KBM-7 (cell line): ENCODE measurements at regions not wholly inside any gene's neighbourhood (a gene's known extent, or its start where the extent isn't known, plus 50 kb on each side); places are given as distances from the start of the nearest gene placed in this dataset.

Source experiments
- DNase-seq: peaks from one replicate; pipeline ENCODE4 v3.0.0-alpha.2; 2015
- in situ Hi-C: fragments of 300-500 bp; cut with MboI; formaldehyde crosslinking; loops from 2 replicates; pipeline ENCODE4 v1.14.3; 2020; ENCODE audit warnings: low sequenced_read_pairs, low pct_unique_long_range_greater_than_20kb, mixed read lengths

DNA sequence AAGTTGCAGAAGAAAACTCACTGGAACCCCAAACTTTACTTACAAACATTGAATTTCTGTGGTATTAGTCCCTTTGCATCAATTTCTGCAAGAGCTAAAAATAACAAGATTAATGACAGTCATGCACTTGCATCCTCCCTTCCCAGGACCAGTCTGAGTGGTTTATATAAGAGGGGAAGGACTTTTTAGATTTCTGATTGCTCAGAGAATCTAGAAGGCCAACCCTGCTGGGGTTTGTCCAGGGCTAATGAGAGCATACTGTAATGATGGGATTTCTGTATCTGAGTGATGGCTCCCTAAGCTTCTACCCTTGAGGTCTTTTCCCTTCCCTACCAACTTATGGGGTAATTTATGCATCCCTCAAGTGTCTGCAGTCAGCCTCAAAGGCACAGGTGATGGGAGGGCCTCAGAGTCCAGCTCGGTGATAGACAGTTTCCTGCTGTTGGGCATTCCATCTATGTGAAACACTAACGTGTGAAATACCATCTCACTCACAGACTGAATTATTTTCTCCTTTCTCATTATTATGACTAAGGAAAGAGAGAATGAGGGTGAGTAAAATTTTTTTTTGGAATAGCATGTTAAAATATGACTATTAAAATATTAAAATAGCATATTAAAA is 556.3 kb downstream of the RIT2 start:
- in situ Hi-C loops: no loop called here

DNA sequence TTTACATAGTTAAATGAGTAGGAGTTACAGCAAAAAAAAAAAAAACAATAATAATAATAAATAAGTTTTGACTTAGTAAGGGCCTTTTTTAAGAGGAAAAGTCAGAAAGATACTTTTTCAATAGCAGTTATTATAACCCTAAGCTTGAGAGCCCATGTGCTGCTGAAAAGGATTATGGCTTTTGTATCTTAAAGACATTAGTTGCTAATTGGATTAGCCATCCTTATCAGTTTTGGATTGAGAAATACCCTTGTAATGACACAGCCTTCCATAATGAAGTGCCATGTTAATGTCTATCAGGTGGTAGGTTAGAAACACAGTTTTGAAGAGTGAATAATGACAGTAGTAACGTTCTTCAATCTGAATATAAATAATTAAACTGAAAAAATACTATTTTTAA is 554.0 kb downstream of the RIT2 start:
- in situ Hi-C loops: no loop called here
- no peak for DNase-seq

More for the DNA sequence above, 556.3 kb downstream of the RIT2 start:
- no peak for DNase-seq

DNA sequence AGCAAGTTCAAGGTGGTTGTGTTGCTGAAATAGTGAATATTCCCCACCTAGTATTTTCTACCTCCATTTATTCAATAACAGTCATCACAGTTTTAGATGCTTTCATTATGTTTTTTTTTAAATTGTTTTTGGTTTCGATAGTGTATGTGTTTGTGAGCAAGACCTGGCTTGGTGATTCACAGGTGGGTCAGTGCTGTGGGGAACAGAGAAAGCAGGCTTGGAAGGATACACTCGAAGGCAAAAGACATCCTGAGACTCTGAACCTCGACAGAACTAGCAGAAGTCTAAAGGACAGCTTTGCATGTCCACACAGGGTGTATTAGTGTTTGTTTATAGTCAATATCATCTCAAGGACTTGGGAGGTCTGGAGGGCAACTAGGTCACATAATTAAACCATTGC is 551.5 kb downstream of the RIT2 start:
- in situ Hi-C loops: no loop called here
- DNase-seq: no peak

DNA sequence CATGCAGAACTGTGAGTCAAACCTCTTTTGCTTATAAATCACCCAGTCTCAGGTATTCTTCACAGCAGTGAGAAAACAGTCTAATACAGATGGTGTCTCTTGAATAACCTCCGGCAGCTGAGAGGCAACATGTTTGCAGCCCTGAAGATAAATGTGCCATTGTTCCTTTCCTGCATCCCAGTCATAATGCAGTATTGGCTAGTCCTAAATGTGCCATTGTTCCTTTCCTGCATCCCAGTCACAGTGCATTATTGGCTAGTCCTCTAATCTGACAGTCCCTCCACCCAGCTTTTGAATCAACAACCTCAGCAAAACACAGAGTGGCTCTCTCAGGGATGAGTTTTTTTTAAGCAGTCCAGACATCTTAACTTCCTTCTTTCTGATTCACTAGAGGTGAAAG is 550.7 kb downstream of the RIT2 start:
- in situ Hi-C loops: no loop called here
- no peak for DNase-seq

DNA sequence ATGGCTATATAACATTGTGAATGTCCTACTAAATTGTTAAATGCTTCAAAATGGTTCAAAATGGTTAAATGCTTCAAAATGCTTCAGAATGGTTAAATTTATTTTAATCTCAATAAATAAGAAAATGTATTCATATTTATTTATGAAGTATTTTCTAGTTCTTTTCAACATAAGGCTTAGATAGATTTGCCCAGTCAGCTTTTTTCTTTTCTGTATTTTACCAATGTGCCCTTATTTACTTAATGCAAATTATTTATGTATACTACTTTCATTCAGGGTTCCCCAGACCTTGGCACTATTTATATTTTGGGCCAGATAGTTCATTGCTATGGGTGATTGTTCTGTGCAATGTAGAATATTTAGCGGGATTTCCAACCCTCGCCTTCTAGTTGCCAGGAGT is 546.7 kb downstream of the RIT2 start:
- in situ Hi-C loops: no loop called here
- DNase-seq: no peak

DNA sequence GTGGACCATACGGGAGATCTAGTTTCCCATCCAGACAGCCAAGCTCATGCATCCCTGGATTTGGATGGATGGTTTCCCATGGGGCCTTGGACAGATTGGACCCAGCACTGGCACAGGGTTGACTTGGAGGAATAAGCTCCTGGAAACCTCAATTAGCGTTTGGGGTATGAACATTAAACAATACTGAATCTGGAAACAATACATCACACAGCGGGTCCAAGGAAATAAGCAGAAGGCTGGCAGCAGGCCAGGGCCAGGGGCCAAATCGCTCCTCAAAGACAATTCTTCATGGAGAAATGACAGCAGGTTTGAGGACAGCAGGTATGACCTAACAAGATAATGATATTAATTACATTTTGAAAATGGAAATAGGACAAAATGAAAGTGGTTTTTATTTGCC is 540.6 kb downstream of the RIT2 start:
- DNase-seq: no peak
- in situ Hi-C loops: no loop called here

DNA sequence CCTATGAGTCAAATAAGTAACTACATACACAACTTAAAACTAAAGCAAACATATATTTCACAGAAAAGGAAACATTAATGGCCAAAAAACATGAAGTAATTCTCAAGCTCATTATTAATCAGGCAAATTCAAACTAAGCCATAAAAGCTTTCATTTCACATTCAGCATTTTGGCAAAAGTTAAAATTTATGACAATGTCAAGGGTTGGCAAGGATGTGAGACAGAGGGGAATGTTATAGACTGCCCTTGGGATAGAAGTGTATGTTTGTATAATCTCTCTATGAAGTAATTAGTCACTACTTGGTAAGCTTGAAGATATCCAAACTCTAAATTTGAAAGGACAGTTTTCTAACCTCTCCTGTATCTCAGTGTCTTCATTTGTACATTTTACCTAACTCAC is 539.4 kb downstream of the RIT2 start:
- no peak for DNase-seq
- in situ Hi-C loops: no loop called here

DNA sequence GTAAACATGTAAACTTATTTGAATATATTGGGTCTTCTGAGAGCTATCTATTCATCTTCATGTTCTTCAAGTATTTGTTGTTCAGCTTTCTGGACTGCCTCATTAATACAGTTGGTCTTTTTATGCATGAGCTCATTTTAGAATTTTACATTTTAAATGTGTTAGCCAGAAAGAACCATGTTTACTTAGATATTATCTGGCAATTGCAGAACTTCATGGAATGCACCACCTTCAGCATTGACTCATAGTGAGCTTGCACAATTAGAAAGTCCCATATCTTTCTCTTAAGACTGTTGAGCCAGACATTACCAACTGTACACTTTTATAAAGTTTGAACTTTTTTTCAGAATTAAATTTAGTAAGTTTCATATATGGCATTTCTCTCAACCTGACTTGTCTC is 536.7 kb downstream of the RIT2 start:
- no peak for DNase-seq
- in situ Hi-C loops: no loop called here

DNA sequence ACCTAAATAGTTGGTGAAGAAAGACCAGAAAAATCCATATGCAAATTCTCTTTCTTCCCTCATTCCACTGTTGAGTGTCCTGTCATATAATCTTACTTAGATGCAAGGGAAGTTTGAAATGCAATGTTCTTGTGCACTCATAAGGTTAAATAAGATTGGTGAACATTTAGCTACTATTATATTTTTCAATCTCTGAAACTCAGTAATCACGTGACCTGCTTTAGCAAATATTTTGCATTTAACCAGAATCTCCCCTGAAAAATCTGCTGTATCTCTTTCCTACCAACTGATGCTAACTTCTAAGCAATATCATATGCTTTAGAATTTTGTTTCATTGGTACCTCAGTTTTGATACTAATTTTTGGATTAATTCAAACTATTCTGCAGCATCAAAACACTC is 533.2 kb downstream of the RIT2 start:
- no peak for DNase-seq
- in situ Hi-C loops: no loop called here

DNA sequence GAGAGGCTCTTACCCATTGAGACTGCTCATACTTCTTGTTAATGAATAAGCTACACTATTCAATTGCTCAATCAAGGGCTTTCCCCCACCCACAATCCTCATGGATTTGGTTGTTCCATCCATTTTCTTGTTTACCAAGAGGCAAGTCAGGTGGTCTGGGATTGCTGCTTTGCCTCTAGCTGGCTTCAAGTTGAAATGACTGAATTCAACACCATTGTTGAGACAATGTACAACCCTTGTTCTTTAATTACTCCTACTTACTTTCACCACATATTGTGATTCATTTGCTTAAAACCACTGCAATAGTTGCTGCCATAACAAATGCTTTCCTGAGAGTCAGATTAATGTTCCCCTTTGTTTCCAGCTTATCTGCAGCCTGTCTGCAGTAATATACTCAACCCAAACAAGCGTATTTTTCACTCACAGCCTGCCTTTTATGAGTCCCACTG is 532.2 kb downstream of the RIT2 start:
- DNase-seq: no peak
- in situ Hi-C loops: no loop called here

DNA sequence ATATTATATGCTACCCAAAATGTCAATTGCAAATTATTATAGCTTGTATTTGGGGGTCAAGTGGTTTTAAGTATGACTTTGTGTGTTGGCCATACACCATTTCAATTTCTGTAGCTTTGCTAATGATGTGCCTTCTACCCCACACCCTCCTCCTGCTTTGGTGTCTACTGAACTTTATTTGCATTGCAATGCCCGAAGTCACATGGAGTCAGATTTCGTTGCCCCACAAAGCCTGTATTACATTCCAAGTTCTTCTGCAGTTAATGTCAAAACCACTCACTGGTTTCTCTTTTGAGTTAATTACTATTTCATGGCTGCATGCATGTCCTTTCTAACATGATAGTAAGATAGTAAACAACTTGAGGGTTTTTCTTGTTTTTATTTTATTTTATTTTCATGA is 528.9 kb downstream of the RIT2 start:
- DNase-seq: no peak
- in situ Hi-C loops: no loop called here

DNA sequence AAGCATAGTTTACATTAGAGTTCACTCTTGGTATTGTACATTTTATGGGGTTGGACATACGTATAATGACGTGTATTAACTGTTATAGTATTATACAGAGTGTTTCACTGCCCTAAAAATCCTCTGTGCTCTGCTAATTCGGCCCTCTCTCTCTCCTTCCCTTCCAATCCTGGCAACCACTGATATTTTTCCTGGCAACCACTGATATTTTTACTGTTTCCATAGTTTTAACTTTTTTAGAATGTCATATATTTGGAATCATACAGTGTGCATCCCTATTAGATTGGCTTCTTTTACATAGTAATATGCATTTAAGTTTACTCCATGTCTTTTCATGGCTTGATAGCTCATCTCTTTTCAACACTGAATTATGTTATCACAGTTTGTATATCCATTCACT is 526.7 kb downstream of the RIT2 start:
- in situ Hi-C loops: no loop called here
- no peak for DNase-seq

DNA sequence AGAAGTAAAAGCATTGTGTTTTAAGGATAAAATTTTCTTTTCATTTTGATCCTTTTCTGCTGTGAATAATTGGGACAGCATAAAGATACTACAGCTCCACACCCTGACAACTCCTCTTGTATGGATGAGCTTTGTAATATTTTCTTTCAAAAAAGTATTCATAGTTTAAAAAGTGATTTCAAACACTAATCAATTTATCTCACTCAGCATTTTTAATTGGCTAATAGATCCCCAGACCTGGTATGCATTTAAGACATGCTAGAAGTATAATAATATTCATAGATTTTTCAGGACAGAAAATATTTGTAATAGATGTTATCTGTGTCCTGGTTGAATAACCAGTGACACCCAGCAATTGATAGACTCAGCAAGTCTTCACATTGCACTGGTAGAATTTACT is 510.7 kb downstream of the RIT2 start:
- in situ Hi-C loops: no loop called here
- no peak for DNase-seq

DNA sequence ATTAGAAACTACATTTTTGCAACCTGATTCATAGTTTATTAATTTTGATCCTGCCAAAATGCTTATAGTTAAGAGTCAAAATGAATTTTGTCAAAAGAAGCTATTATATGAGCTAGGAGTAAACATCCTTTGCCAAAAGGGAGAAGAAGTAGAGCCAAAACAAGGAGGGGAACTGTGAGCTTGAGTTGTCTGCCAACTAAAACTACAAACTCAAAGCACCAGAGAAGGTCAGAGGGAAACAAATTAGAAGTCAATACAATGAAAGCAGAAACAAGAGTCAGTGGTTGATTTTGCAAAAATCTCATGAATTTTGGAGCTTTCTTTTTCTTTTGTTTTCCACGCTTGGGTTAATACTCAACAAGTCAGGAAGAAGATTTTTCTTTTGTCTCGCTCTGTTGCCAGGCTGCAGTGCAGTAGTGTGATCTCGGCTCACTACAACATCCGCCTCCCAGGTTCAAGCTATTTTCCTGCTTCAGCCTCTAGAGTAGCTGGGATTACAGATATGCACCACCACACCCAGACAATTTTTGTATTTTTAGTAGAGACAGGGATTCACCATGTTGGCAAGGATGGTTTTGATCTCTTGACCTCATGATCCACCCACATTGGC is 508.5 kb downstream of the RIT2 start:
- DNase-seq: no peak
- in situ Hi-C loops: no loop called here

DNA sequence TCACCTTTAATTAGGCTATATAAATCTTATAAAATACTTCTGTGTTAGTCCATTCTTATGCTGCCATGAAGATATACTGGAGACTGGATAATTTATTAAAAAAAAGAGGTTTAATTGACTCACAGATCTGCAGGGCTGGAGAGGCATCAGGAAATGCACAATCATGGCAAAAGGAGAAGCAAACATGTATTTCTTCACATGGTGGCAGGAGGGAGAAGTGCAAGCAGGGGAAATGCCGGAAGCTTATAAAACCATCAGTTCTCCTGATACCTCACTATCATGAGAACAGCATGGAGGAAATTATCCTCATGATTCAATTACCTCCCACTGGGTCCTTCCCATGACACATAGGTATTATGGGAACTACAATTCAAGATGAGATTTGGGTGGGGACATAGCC is 504.4 kb downstream of the RIT2 start:
- in situ Hi-C loops: no loop called here
- peak; percentile 9 for DNase-seq

DNA sequence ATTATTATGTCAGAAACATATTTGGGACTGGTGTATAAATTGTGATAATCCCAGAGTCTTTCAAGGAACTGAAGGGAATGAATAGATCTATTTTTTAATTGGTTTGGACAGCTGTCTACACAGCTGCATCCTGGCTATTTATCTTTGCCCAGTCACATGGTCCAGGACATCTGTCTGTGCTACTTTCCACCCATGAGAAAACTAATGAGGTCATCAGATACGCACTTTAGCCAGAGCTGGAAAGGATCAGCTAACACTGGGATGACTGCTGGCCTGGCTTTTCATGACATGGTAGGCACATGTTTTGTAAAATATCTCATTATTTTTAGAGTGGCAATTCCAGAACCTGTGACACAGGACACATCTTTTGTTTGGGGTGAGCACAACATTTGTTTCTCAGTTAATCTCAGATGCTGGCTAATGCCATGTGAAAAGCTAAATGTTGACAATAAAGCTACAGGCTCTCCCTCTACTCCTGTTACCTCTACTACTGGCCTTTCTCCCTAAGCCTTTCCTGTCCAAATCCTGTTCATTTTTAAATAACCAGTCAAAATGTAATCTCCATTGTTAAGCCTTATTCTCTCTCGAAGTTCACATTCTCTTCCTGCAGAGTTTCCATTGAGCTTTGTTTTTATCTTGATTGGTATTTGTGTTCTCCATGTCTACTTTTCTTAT is 500.7 kb downstream of the RIT2 start:
- DNase-seq: no peak
- in situ Hi-C loops: no loop called here

DNA sequence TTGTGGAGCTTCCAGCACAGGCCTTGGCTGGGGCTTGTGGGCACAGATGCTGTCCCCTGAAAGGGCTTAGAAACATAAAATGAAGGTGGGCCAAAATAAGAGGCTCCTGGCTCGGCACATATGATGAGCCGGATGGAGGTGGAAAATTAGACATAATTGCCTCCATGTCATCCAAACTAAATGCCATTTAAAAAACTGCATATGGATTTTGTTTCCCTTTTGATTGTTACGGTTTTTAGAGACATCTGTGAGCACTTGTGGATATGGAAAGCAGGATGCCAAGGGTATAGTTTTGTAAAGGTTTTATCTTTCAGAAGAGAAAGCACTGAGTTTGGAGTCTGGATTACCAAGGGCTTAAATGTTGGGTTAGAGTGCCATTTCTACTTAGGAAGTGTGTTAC is 498.3 kb downstream of the RIT2 start:
- in situ Hi-C loops: no loop called here
- no peak for DNase-seq

DNA sequence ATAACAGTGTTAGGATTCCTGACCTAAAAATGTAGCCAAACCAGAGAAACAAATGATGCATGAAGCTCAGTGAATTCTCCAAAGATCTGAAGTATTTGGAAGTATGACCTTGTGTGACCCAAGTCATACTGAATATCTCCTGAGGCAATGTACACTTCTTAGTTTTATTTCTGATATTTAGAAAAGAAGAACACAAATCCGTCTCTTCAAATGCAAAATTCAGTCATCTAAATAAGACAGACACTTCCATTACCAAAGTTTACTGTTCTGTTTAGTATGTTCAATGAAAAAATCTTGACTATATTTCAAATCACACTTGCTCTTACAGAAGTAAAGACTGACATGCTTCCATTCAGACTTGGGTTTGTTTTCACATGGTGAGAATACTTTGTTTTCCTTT is 495.7 kb downstream of the RIT2 start:
- DNase-seq: no peak
- in situ Hi-C loops: no loop called here

DNA sequence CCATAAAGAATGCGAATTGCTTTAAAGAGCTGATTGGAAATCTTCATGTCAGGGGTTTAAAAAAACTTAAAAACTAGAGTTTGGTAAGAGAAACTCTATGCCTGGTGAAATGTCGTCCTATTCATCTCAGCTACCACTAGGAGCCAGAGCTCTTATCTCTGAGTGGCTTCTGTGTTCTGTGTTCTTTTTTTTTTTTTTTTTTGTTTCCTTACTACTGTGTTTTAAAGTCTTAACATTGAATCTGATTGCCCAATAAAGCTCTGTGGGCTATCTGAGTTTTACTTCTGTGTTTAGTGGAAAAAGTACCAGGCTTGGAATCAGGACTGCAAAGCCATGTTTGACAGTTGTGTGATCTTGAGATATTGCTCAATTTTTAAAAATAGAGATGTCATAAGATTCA is 494.8 kb downstream of the RIT2 start:
- in situ Hi-C loops: no loop called here
- DNase-seq: no peak

DNA sequence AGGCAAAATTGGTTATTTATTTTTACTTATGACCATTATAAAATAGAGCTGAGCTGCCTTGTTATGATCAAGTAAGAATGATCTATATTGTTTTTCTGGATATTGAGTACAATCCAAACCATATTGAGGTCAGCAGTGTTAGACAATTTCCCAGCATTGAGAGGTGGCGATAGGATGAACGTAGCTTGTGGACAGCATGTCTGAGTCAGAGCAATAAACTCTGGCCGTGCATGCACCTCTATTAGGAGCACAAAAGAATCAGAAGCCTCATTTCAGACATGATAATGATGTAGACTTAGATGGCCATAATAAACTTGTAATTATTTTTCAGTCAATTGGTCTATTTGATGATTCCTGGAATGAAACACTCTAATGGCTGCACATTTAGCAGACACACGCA is 491.6 kb downstream of the RIT2 start:
- no peak for DNase-seq
- in situ Hi-C loops: no loop called here

DNA sequence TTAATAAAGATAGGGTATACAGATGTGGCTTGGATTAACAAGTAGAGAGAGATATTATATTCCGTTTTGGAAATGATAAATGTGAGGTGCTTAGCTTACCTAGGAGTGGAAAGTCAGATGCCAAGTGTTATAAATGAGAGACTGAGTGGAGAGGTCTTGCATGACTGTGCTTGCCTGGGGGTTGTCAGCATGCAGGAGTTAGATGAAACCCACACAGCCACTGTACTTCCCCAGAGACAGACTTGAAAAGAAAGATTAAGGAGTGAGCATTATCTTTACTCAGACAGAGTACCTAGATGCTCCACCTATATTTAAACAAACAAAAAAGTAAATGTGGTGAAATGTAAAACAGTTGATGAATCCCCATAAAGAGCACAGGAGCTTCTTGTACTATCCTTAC is 482.7 kb downstream of the RIT2 start:
- no peak for DNase-seq
- in situ Hi-C loops: no loop called here
